ENCODE measurements at regions not wholly inside any gene's neighbourhood (a gene's known extent, or its start where the extent isn't known, plus 50 kb on each side); places are given as distances from the start of the nearest gene placed in this dataset.
A peak's percentile ranks its signal among the peaks of the same experiment; 100 is the strongest.

- H3K4me1 ChIP-seq (ENCODE audit: control insufficient read depth in 3 of 3, insufficient read depth in 2 of 3, low read depth in 1 of 3, low read length in 2 of 3), result no peaks in the 10 kb centered on the region
- no peak overlapping the region for H3K4me3 ChIP-seq (ENCODE audit: low read depth in 1 of 3, low read length in 3 of 3)
- H3K27ac ChIP-seq (ENCODE audit: low read depth in 1 of 3, low read length in 2 of 3), result no peak overlapping the region
- WGBS, 3 donors, result 82 to 93% (median 86%) methylated on average over 6 of the region's 6 CpGs
- H3K36me3 ChIP-seq (ENCODE audit: control insufficient read depth in 3 of 3, insufficient read depth in 2 of 3, low read depth in 1 of 3, low read length in 3 of 3), result no peaks in the 10 kb centered on the region
- no peak for FAIRE-seq
- peaks cover 0 to 2% (median 0%) of the 10 kb centered on the region in 3 donors for H3K27me3 ChIP-seq (ENCODE audit: control insufficient read depth in 3 of 3, insufficient read depth in 3 of 3, low read length in 3 of 3)
- no peak for DNase-seq
- no peaks in the 10 kb centered on the region for H3K9me3 ChIP-seq (ENCODE audit: control insufficient read depth in 2 of 2, insufficient read depth in 1 of 2, low read depth in 1 of 2, low read length in 1 of 2)
These were observed 221.2 kb upstream of the MAP3K7 start for GRCh38 chr6:90807791-90808701.

GRCh38 chr6:90805619-90806155, 218.8 kb upstream of the MAP3K7 start:
- Histone ChIP-seq H3K27me3 (ENCODE audit: control insufficient read depth in 3 of 3, insufficient read depth in 3 of 3, low read length in 3 of 3) (peaks cover 0 to 2% (median 0%) of the 10 kb centered on the region in 3 donors), H3K9me3 (ENCODE audit: control insufficient read depth in 2 of 2, insufficient read depth in 1 of 2, low read depth in 1 of 2, low read length in 1 of 2) (no peaks in the 10 kb centered on the region), H3K4me3 (ENCODE audit: low read depth in 1 of 3, low read length in 3 of 3) (no peak overlapping the region), H3K4me1 (ENCODE audit: control insufficient read depth in 3 of 3, insufficient read depth in 2 of 3, low read depth in 1 of 3, low read length in 2 of 3) (no peaks in the 10 kb centered on the region), H3K27ac (ENCODE audit: low read depth in 1 of 3, low read length in 2 of 3) (no peak overlapping the region), H3K36me3 (ENCODE audit: control insufficient read depth in 3 of 3, insufficient read depth in 2 of 3, low read depth in 1 of 3, low read length in 3 of 3) (no peaks in the 10 kb centered on the region)
- FAIRE-seq (no peak), DNase-seq (no peak)
- WGBS, 3 donors, result 69 to 74% (median 70%) methylated on average over 1 of the region's 1 CpG

GRCh38 chr6:90803956-90804355, 217.1 kb upstream of the MAP3K7 start:
- Histone ChIP-seq H3K36me3 (ENCODE audit: control insufficient read depth in 3 of 3, insufficient read depth in 2 of 3, low read depth in 1 of 3, low read length in 3 of 3) (no peaks in the 10 kb centered on the region), H3K4me1 (ENCODE audit: control insufficient read depth in 3 of 3, insufficient read depth in 2 of 3, low read depth in 1 of 3, low read length in 2 of 3) (no peaks in the 10 kb centered on the region), H3K9me3 (ENCODE audit: control insufficient read depth in 2 of 2, insufficient read depth in 1 of 2, low read depth in 1 of 2, low read length in 1 of 2) (no peaks in the 10 kb centered on the region), H3K27ac (ENCODE audit: low read depth in 1 of 3, low read length in 2 of 3) (no peak overlapping the region), H3K27me3 (ENCODE audit: control insufficient read depth in 3 of 3, insufficient read depth in 3 of 3, low read length in 3 of 3) (peaks cover 0 to under 1% (median 0%) of the 10 kb centered on the region in 3 donors), H3K4me3 (ENCODE audit: low read depth in 1 of 3, low read length in 3 of 3) (no peak overlapping the region)
- DNase-seq, result no peak
- no peak for FAIRE-seq
- 86 to 88% (median 87%) methylated on average over 2 of the region's 2 CpGs for WGBS, 3 donors

GRCh38 chr6:90795078-90795477, 208.2 kb upstream of the MAP3K7 start:
- 85 to 93% (median 90%) methylated on average over 2 of the region's 2 CpGs for WGBS, 3 donors
- Histone ChIP-seq H3K4me3 (ENCODE audit: low read depth in 1 of 3, low read length in 3 of 3) (no peak overlapping the region), H3K4me1 (ENCODE audit: control insufficient read depth in 3 of 3, insufficient read depth in 2 of 3, low read depth in 1 of 3, low read length in 2 of 3) (no peaks in the 10 kb centered on the region), H3K27ac (ENCODE audit: low read depth in 1 of 3, low read length in 2 of 3) (no peak overlapping the region), H3K9me3 (ENCODE audit: control insufficient read depth in 2 of 2, insufficient read depth in 1 of 2, low read depth in 1 of 2, low read length in 1 of 2) (no peaks in the 10 kb centered on the region), H3K27me3 (ENCODE audit: control insufficient read depth in 3 of 3, insufficient read depth in 3 of 3, low read length in 3 of 3) (no peaks in the 10 kb centered on the region), H3K36me3 (ENCODE audit: control insufficient read depth in 3 of 3, insufficient read depth in 2 of 3, low read depth in 1 of 3, low read length in 3 of 3) (no peaks in the 10 kb centered on the region)
- FAIRE-seq, result no peak
- DNase-seq, result no peak

GRCh38 chr6:90793771-90794170, 206.9 kb upstream of the MAP3K7 start:
- DNase-seq (no peak), FAIRE-seq (no peak)
- Histone ChIP-seq H3K27me3 (ENCODE audit: control insufficient read depth in 3 of 3, insufficient read depth in 3 of 3, low read length in 3 of 3) (no peaks in the 10 kb centered on the region), H3K36me3 (ENCODE audit: control insufficient read depth in 3 of 3, insufficient read depth in 2 of 3, low read depth in 1 of 3, low read length in 3 of 3) (no peaks in the 10 kb centered on the region), H3K4me3 (ENCODE audit: low read depth in 1 of 3, low read length in 3 of 3) (no peak overlapping the region), H3K27ac (ENCODE audit: low read depth in 1 of 3, low read length in 2 of 3) (no peak overlapping the region), H3K9me3 (ENCODE audit: control insufficient read depth in 2 of 2, insufficient read depth in 1 of 2, low read depth in 1 of 2, low read length in 1 of 2) (no peaks in the 10 kb centered on the region), H3K4me1 (ENCODE audit: control insufficient read depth in 3 of 3, insufficient read depth in 2 of 3, low read depth in 1 of 3, low read length in 2 of 3) (no peaks in the 10 kb centered on the region)
- WGBS, 3 donors, result 83 to 95% (median 84%) methylated on average over 2 of the region's 2 CpGs

- no peak for FAIRE-seq
- no peaks in the 10 kb centered on the region for H3K4me1 ChIP-seq (ENCODE audit: control insufficient read depth in 3 of 3, insufficient read depth in 2 of 3, low read depth in 1 of 3, low read length in 2 of 3)
- DNase-seq, result no peak
- no peak overlapping the region for H3K4me3 ChIP-seq (ENCODE audit: low read depth in 1 of 3, low read length in 3 of 3)
- no peaks in the 10 kb centered on the region for H3K36me3 ChIP-seq (ENCODE audit: control insufficient read depth in 3 of 3, insufficient read depth in 2 of 3, low read depth in 1 of 3, low read length in 3 of 3)
- H3K27ac ChIP-seq (ENCODE audit: low read depth in 1 of 3, low read length in 2 of 3), result no peak overlapping the region
- WGBS, 3 donors, result 70 to 82% (median 82%) methylated on average over 2 of the region's 2 CpGs
- H3K27me3 ChIP-seq (ENCODE audit: control insufficient read depth in 3 of 3, insufficient read depth in 3 of 3, low read length in 3 of 3), result no peaks in the 10 kb centered on the region
- no peaks in the 10 kb centered on the region for H3K9me3 ChIP-seq (ENCODE audit: control insufficient read depth in 2 of 2, insufficient read depth in 1 of 2, low read depth in 1 of 2, low read length in 1 of 2)
These were observed 203.8 kb upstream of the MAP3K7 start for GRCh38 chr6:90790696-90791095.

GRCh38 chr6:90790058-90790457, 203.2 kb upstream of the MAP3K7 start:
- FAIRE-seq (no peak), DNase-seq (peak in 1 of 2 donors; percentile 18)
- Histone ChIP-seq H3K4me3 (ENCODE audit: low read depth in 1 of 3, low read length in 3 of 3) (no peak overlapping the region), H3K36me3 (ENCODE audit: control insufficient read depth in 3 of 3, insufficient read depth in 2 of 3, low read depth in 1 of 3, low read length in 3 of 3) (no peaks in the 10 kb centered on the region), H3K27ac (ENCODE audit: low read depth in 1 of 3, low read length in 2 of 3) (no peak overlapping the region), H3K27me3 (ENCODE audit: control insufficient read depth in 3 of 3, insufficient read depth in 3 of 3, low read length in 3 of 3) (no peaks in the 10 kb centered on the region), H3K4me1 (ENCODE audit: control insufficient read depth in 3 of 3, insufficient read depth in 2 of 3, low read depth in 1 of 3, low read length in 2 of 3) (no peaks in the 10 kb centered on the region), H3K9me3 (ENCODE audit: control insufficient read depth in 2 of 2, insufficient read depth in 1 of 2, low read depth in 1 of 2, low read length in 1 of 2) (no peaks in the 10 kb centered on the region)
- 30 to 49% (median 41%) methylated on average over 7 of the region's 7 CpGs for WGBS, 3 donors

- Histone ChIP-seq H3K27me3 (ENCODE audit: control insufficient read depth in 3 of 3, insufficient read depth in 3 of 3, low read length in 3 of 3) (no peaks in the 10 kb centered on the region), H3K4me1 (ENCODE audit: control insufficient read depth in 3 of 3, insufficient read depth in 2 of 3, low read depth in 1 of 3, low read length in 2 of 3) (no peaks in the 10 kb centered on the region), H3K36me3 (ENCODE audit: control insufficient read depth in 3 of 3, insufficient read depth in 2 of 3, low read depth in 1 of 3, low read length in 3 of 3) (no peaks in the 10 kb centered on the region), H3K27ac (ENCODE audit: low read depth in 1 of 3, low read length in 2 of 3) (no peak overlapping the region), H3K9me3 (ENCODE audit: control insufficient read depth in 2 of 2, insufficient read depth in 1 of 2, low read depth in 1 of 2, low read length in 1 of 2) (no peaks in the 10 kb centered on the region), H3K4me3 (ENCODE audit: low read depth in 1 of 3, low read length in 3 of 3) (no peak overlapping the region)
- DNase-seq, result no peak
- WGBS, 3 donors, result 81 to 83% (median 81%) methylated on average over 4 of the region's 4 CpGs
- no peak for FAIRE-seq
These were observed 201.9 kb upstream of the MAP3K7 start for GRCh38 chr6:90788781-90789180.
